ENCODE measurements at regions not wholly inside any gene's neighbourhood (a gene's known extent, or its start where the extent isn't known, plus 50 kb on each side); places are given as distances from the start of the nearest gene placed in this dataset.
"Not testable (repeated sequence)": the region's sequence is repeated elsewhere in the genome, so short reads cannot be mapped to it uniquely, and the experiment has no call there.

DNA sequence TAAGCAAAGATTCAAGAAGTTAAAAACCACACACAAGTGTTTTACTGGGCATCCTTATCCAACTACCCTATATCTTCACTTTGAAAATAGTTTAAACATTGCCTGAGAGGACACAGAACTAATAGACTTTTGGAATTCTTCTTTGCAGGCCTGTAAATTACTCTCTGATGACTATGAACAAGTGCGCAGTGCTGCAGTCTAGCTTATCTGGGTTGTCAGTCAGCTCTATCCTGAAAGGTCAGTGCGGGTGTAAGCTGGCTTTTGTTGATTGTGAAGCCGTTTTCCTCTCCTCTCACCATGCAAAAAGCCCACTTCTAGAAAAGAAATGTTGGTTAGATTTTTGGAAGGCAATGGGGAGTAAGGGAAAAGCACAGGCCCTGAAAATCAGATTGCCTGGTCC lies 143.6 kb upstream of the ERV3-1 start:
- intact Hi-C loops (cut with micrococcal nuclease): not testable (repeated sequence)

DNA sequence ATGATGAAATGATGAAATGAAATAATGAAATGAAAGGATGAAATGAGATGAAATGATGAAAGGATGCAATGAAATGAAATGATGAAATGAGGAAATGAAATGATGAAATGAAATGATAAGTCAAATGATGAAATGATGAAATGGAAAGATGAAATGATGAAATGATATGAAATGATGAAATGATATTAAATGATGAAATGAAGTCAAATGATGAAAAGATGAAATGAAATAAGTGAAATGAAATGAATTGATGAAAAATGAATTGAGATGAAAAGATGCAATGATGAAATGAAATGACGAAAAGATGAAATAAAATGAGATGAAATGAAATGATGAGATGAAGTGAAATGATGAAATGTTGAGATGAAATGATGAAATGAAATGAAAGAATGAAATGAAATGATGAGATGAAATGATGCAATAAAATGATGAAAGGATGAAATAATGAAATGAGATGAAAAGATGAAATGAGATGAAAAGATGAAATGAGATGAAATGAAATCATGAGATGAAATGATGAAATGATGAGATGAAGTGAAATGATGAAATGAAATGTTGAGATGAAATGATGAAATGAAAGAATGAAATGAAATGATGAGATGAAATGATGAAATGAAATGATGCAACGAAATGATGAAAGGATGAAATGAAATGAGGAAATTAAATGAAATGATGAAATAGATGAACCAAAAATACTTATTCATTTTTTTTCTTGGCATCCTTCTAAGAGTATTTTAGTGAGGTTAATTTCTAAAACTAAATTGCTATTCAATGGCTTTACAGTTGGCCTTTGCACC lies 139.8 kb upstream of the ERV3-1 start:
- intact Hi-C loops (cut with micrococcal nuclease): not testable (repeated sequence)

DNA sequence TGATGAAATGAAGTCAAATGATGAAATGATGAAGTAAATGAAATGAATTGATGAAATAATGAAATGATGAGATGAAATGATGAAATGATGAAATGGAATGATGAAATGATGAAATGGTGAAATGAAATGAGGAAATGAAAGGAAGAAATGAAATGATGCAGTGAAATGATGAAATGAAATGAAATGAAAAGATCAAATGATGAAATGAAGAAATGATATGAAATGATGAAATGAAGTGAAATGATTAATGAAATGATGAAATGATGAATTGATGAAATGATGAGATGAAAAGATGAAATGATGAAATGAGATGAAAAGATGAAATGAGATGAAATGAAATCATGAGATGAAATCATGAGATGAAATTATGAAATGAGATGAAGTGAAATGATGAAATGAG lies 139.2 kb upstream of the ERV3-1 start:
- intact Hi-C loops (cut with micrococcal nuclease): not testable (repeated sequence)

DNA sequence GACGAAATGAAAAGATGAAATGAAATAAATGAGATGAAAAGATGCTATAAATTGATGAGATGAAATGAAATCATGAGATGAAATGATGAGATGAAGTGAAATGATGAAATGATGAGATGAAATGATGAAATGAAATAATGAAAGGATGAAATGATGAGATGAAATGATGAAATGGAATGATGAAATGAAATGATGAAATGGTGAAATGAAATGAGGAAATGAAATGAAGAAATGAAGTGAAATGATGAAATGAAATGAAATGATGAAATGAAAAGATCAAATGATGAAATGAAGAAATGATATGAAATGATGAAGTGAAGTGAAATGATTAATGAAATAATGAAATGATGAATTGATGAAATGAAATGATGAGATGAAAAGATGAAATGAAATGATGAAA lies 138.5 kb upstream of the ERV3-1 start:
- intact Hi-C loops (cut with micrococcal nuclease): not testable (repeated sequence)

DNA sequence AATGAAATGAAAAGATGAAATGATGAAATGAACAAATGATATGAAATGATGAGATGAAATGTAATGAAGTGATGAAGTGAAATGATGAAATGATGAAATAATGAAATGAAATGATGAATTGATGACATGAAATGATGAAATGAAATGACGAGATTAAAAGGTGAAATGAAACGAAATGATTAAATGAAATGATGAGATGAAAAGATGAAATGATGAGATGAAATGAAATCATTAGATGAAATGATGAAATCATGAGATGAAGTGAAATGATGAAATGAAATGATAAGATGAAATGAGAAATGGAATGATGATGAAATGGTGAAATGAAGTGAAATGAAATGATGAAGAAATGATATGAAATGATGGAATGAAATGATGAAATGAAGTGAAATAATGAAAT lies 138.1 kb upstream of the ERV3-1 start:
- intact Hi-C loops (cut with micrococcal nuclease): not testable (repeated sequence)

DNA sequence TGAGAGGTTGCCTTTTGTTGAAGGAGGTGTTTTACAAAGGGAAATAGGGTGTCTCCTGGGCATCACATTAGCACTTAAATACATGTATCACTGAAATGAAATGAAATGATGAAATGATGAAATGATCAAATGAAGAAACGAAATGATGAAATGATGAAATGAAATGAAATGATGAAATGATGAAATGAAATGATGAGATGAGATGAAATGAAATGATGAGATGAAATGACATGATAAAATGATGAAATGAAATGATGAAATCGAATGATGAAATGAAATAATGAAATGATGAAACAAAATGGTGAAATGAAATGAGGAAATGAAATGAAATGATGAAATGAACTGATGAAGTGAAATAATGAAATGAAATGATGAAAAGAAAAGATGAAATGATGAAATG lies 137.6 kb upstream of the ERV3-1 start:
- intact Hi-C loops (cut with micrococcal nuclease): not testable (repeated sequence)

DNA sequence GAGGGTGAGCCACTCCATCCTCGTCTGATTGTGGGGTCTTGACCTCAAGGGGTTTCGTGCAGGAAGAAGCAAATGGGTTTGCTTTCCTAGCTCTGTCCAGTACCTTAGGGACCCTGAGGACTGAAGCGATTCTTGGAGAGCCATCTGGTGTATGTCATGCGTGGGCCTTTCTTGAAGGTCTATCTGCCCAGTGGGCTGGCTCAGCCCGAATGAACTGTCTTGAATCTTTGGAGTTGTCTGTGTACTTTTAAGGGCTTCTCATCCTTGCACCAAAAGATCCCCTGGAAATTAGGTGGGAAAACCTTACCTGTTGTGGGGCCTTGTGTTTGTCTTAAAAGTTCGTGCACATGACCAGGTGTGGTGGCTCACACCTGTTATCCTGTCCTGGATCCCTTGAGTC lies 135.4 kb upstream of the ERV3-1 start:
- intact Hi-C loops (cut with micrococcal nuclease): not testable (repeated sequence)

- intact Hi-C loops (cut with micrococcal nuclease): not testable (repeated sequence)
Measured at GRCh38 chr7:65141405-65141778, 134.9 kb upstream of the ERV3-1 start.

DNA sequence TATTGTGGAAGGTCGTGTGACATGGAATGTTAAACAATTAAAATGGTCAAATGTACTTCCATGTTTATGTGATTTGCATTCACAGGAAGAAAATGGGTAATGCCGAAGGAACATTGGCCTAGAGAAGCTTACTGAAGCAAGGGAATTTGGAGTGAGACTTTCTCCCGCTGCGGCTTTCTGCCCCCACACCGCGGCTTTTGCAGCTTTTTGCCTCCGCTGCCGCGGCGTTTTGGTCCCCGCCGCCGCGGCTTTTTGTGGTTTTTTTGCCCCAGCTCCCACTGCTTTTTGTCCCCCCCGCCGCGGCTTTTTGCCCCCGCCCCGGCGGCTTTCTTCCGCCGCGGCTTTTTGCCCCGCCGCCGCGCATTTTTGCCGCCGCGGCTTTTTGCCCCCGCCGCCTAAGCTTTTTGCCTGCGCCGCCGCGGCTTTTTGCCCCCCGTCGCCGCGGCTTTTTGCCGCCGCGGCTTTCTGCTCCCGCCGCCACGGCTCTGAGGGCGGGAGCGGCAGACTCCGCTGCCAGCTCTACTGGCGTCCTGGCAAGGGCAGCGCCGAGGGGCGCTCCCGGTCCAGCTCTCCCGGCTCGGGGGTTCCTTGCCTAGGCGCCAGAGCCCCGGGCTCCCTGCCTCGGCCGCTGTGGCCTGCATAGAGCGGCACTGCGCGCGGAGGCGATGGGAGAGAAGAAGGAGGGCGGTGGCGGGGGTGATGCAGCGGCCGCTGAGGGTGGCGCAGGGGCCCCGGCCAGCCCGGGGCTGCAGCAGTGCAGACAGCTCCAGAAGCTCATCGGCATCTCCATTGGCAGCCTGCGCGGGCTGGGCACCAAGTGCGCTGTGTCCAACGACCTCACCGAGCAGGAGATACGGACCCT lies 134.3 kb upstream of the ERV3-1 start:
- intact Hi-C loops (cut with micrococcal nuclease): not testable (repeated sequence)

- intact Hi-C loops (cut with micrococcal nuclease): not testable (repeated sequence)
Measured at GRCh38 chr7:65136850-65137249, 130.4 kb upstream of the ERV3-1 start.

GRCh38 chr7:65133087-65133486 lies 126.6 kb upstream of the ERV3-1 start:
- intact Hi-C loops (cut with micrococcal nuclease): not testable (repeated sequence)

DNA sequence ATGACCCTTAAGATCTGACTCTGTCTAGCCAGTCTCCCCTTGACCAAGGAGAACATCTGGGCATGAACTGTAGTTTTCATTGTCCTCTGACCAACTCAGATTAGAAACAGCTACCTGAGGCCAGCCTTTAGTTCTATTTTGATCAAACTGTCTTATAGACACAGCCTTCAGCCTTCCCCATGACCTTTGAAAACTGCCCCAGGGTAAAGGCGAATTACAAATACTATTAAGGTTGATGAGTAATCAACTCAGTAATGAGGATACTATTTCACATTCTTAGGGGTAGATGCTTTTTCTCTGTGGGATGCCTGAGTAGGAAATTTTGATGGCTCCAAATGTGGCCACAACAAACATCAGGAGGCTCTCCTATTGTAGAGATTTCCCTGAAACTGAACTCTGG lies 125.8 kb upstream of the ERV3-1 start:
- intact Hi-C loops (cut with micrococcal nuclease): not testable (repeated sequence)

DNA sequence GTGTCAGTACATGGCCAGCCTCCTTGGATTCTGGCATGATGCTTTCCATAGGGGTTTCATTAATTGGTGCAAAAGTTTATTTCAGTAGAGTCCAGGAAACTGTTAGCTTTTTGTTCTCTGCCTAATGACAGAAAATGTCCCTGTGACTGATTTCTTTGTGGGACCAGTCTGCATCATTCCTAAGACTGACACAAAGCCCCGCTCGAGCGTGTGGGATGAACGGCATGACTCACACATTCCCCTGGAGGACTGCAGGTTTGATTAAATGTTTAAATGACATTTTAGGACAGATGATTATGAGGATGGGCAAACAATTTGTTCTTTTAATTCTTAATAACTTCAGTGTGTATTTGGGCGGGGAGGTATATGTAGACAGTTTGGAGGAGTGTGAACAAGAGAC lies 120.9 kb upstream of the ERV3-1 start:
- intact Hi-C loops (cut with micrococcal nuclease): not testable (repeated sequence)

- intact Hi-C loops (cut with micrococcal nuclease): not testable (repeated sequence)
Measured at GRCh38 chr7:65124600-65124999, 118.1 kb upstream of the ERV3-1 start.

- intact Hi-C loops (cut with micrococcal nuclease): not testable (repeated sequence)
Measured at GRCh38 chr7:65105650-65106203, 99.2 kb upstream of the ERV3-1 start.

DNA sequence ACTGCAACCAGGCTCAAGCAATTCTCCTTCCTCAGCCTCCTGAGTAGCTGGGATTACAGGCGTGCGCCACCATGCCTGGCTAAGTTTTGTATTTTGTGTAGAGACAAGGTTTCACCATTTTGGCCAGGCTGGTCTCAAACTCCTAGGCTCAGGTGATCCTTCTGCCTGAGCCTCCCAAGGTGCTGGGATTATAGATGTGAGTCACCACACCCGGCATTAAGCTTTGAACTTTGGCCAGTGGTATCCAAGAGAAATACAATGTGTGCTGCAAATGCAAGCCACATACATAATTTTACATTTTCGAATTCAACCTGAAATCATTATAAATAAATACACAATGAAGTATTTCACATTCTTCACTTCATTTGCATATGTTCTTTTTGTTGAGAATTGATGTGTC lies 94.0 kb upstream of the ERV3-1 start:
- intact Hi-C loops (cut with micrococcal nuclease): not testable (repeated sequence)

DNA sequence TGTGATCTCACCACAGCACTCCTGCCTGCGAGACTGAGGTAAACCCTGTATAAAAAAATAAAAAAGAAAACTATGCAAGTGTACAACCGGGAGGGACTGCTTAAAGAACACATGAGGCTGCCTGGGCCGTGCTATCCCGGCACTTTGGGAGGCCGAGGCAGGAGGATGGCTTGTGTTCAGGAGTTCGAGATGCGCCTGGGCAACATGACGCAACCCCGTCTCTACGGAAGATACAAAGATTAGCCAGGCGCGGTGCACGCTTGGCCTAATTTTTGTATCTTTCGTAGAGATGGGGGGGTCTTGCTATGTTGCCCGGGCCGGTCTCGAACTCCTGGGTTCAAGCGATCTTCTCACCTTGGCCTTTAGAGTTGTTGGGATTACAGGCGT lies 75.2 kb upstream of the ERV3-1 start:
- intact Hi-C loops (cut with micrococcal nuclease): loop anchor here (1.0 to 5.0 kb wide), 5 partner anchors 43 to 769 kb away; partner anchors contain the start of genes ERV3-1, ZNF273, ZNF680 and ZNF736

GRCh38 chr7:65080799-65081668 lies 74.5 kb upstream of the ERV3-1 start:
- intact Hi-C loops (cut with micrococcal nuclease): loop anchor here (1.0 to 5.0 kb wide), 5 partner anchors 43 to 769 kb away; partner anchors contain the start of genes ERV3-1, ZNF273, ZNF680 and ZNF736

DNA sequence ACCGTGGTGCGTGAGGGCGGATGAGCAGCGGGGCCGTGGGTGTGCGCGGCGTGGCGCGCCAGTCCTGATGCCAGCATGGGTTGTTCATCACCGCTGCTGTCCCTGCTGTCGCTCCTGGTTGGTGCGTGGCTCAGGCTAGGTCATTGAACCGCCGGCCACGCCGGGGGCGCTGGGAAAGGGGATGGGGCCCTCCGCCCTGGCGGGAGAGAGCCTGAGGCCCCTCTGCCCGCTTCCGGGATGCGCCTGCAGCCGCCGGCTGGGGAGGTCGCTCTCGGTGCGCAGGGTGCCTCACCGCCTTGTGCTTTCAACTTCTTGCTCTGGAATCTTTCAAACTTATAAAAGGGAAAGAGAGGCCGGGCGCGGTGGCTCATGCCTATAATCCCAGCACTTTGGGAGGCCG lies 68.5 kb upstream of the ERV3-1 start:
- intact Hi-C loops (cut with micrococcal nuclease): not testable (repeated sequence)

GRCh38 chr7:65073160-65073559 lies 66.7 kb upstream of the ERV3-1 start:
- intact Hi-C loops (cut with micrococcal nuclease): not testable (repeated sequence)

GRCh38 chr7:65071854-65072431 lies 65.5 kb upstream of the ERV3-1 start:
- intact Hi-C loops (cut with micrococcal nuclease): not testable (repeated sequence)

Measured in T-helper 1 cell treated with Interleukin-12 subunit alpha and Interleukin-12 subunit beta and Interleukin-4 antibody, amounts not matched to agents 30 ng/mL and 1 ng/mL, for 36 hours (primary cell).